ENCODE measurements at regions not wholly inside any gene's neighbourhood (a gene's known extent, or its start where the extent isn't known, plus 50 kb on each side); places are given as distances from the start of the nearest gene placed in this dataset.

GRCh38 chr2:67873916-67874315 lies 188.9 kb downstream of the C1D start:
- no peak for TF ChIP-seq EZH2 (IDR thresholded peaks at IDR 0.05)
- no peak for TF ChIP-seq POLR2AphosphoS5 (IDR thresholded peaks at IDR 0.05; ENCODE audit: borderline replicate concordance, low read depth, low read length)

All from SK-N-MC (cell line).